GM12865 (cell line): ENCODE measurements at regions not wholly inside any gene's neighbourhood (a gene's known extent, or its start where the extent isn't known, plus 50 kb on each side); places are given as distances from the start of the nearest gene placed in this dataset.

Experiments used
- DNase-seq: peaks from one replicate; pipeline ENCODE4 v3.0.0; 2010; ENCODE audit warnings: low read depth
- H3K4me3 ChIP-seq: 2 replicates; pipeline ENCODE4 v1.5.1; 2011; ENCODE audit warnings: mild to moderate bottlenecking, low read depth, low read length, control low read depth
- CTCF ChIP-seq: IDR thresholded peaks from 2 replicates; pipeline ENCODE4 v1.5.1; 2011; ENCODE audit warnings: low read length, control low read depth, low read depth, inconsistent platforms; ENCODE audit not compliant: insufficient read depth; ENCODE audit errors: missing control alignments

DNA sequence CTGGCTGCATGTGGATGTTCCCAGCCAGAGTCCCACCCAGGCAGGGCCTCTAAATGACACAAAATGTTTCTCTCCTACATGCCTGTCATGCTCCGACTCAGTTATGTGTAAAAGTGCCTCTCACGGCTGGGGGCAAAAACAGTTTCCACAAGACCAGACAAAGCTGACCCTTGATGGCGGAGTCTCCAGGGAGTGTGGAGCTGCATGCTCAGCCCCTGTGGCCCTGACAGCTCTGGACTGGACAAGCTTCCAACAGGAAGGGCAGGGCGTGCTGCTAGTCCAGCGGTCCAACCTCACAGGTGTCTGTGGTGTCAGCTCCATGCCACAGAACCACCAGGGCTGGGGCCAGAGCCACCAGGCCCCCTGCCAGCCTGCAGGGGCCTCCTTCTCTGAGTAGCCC lies 149.6 kb downstream of the CRYBB2 start:
- no peak overlapping the region for H3K4me3 ChIP-seq
- no peak for TF ChIP-seq CTCF
- no peak for DNase-seq

GRCh38 chr22:25370322-25370721 lies 150.9 kb downstream of the CRYBB2 start:
- H3K4me3 ChIP-seq = no peak overlapping the region
- DNase-seq = no peak
- TF ChIP-seq CTCF = no peak

DNA sequence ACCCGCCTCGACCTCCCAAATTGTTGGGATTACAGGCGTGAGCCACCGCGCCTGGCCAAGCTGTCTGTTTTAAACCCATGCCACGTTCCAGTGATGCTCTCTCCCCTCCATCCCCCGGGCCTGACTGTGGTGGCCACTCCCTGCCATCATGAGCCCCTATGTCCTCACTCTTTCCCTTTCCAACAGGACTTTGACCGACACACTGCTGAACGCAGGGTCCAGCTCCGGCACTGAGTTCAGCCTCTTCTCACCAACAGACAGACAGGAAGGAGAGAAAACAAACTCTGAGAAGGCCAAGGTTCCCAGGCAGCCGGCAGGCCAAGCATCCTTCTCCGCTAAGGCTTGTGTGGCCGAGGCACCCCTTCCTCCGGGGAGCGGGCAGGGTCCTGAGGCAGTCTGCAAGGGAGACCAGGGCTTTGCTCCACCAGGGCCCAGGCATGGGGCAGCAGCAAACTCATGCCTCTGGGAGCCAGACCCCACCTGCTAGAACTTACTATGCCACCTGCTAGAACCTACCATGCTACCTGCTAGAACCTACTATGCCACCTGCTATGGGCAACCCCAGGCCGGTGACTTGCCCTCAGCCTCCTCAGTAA lies 152.7 kb downstream of the CRYBB2 start:
- no peak for TF ChIP-seq CTCF
- H3K4me3 ChIP-seq = no peak overlapping the region
- DNase-seq = no peak

DNA sequence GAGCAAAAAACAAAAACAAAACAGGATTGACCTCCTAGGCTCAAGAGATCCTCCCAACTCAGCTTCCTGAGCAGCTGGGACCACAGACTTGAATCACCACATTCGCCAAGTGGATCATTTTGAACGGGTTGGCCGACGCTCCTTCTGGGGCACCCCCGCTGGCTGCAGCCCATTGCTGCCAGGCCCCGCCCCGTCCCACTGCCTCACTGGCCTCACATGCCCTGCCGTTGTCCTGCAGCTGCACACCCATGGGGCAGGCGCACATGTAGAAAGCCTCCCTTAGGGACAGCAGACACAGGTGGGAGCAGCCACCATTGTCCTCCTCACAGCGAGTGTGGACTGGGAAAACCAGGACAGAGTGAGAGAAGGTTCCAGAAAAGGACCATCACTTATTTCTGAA lies 154.5 kb downstream of the CRYBB2 start:
- H3K4me3 ChIP-seq = no peak overlapping the region
- DNase-seq = no peak
- no peak for TF ChIP-seq CTCF

- DNase-seq = no peak
- no peak for TF ChIP-seq CTCF
- H3K4me3 ChIP-seq = no peak overlapping the region
These were observed 155.4 kb downstream of the CRYBB2 start for GRCh38 chr22:25374869-25375268.

- TF ChIP-seq CTCF = no peak
- no peak for DNase-seq
- H3K4me3 ChIP-seq = no peak overlapping the region
These were observed 156.2 kb downstream of the CRYBB2 start for GRCh38 chr22:25375683-25376082.

GRCh38 chr22:25377699-25378098 lies 158.3 kb downstream of the CRYBB2 start:
- no peak for DNase-seq
- TF ChIP-seq CTCF = no peak
- H3K4me3 ChIP-seq = no peak overlapping the region
